Neural crest cell (in vitro differentiated cells): ENCODE measurements at regions not wholly inside any gene's neighbourhood (a gene's known extent, or its start where the extent isn't known, plus 50 kb on each side); places are given as distances from the start of the nearest gene placed in this dataset.
A peak's percentile ranks its signal among the peaks of the same experiment; 100 is the strongest.

Experiments
- DNase-seq: peaks from one replicate; pipeline ENCODE4 v3.0.0; 2021; ENCODE audit warnings: low read depth, mixed read lengths, low spot score
- H3K27ac Mint-ChIP-seq: one replicate; pipeline ENCODE4 v1.8.0; 2021; ENCODE audit warnings: mild to moderate bottlenecking, mixed read lengths; ENCODE audit not compliant: unreplicated experiment
- H3K27me3 Mint-ChIP-seq: 2 replicates; pipeline ENCODE4 v1.8.0; 2021; ENCODE audit warnings: low read depth, mild to moderate bottlenecking, mixed read lengths
- H3K36me3 Mint-ChIP-seq: 2 replicates; pipeline ENCODE4 v1.8.0; 2021; ENCODE audit warnings: low read depth, mild to moderate bottlenecking, mixed read lengths
- H3K4me1 Mint-ChIP-seq: 2 replicates; pipeline ENCODE4 v1.8.0; 2021; ENCODE audit warnings: mixed read lengths
- H3K4me3 Mint-ChIP-seq: one replicate; pipeline ENCODE4 v1.8.0; 2021; ENCODE audit warnings: mild to moderate bottlenecking, mixed read lengths
- H3K9me3 Mint-ChIP-seq: 2 replicates; pipeline ENCODE4 v1.8.0; 2021; ENCODE audit warnings: mixed read lengths
- TF ChIP-seq, protein P1 (sequence below): fragments of 200-600 bp; sonication (generic); conservative IDR thresholded peaks from 2 replicates; pipeline ENCODE4 v1.5.0; 2021; ENCODE audit warnings: antibody characterized with exemption, mild to moderate bottlenecking

DNA sequence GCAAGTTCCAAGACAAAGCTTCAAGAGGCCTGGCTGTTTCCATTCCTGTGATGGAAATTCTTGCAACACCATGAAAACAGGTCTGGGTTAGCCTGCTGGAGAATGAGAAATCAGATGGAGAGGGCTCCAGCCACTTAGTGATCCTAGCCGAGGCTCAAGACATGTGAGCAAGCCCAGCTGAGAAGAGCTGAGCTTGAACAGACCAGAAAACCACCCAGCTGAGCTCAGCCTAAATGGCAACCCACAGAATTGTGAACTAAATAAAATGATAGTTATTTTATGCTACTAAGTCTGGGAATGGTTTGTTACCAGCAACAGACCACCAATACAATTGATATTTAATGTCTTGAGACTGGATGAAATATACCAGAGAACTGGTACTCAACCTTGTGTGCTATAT is 494.5 kb downstream of the RMST start:
- Mint-ChIP-seq H3K36me3 (no peaks in the 10 kb centered on the region), H3K4me1 (no peaks in the 10 kb centered on the region), H3K4me3 (no peak overlapping the region), H3K27me3 (no peaks in the 10 kb centered on the region), H3K27ac (no peak overlapping the region), H3K9me3 (peaks cover 13% of the 10 kb centered on the region)
- no peak for DNase-seq
- TF ChIP-seq, protein P1, sequence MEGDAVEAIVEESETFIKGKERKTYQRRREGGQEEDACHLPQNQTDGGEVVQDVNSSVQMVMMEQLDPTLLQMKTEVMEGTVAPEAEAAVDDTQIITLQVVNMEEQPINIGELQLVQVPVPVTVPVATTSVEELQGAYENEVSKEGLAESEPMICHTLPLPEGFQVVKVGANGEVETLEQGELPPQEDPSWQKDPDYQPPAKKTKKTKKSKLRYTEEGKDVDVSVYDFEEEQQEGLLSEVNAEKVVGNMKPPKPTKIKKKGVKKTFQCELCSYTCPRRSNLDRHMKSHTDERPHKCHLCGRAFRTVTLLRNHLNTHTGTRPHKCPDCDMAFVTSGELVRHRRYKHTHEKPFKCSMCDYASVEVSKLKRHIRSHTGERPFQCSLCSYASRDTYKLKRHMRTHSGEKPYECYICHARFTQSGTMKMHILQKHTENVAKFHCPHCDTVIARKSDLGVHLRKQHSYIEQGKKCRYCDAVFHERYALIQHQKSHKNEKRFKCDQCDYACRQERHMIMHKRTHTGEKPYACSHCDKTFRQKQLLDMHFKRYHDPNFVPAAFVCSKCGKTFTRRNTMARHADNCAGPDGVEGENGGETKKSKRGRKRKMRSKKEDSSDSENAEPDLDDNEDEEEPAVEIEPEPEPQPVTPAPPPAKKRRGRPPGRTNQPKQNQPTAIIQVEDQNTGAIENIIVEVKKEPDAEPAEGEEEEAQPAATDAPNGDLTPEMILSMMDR = no peak

DNA sequence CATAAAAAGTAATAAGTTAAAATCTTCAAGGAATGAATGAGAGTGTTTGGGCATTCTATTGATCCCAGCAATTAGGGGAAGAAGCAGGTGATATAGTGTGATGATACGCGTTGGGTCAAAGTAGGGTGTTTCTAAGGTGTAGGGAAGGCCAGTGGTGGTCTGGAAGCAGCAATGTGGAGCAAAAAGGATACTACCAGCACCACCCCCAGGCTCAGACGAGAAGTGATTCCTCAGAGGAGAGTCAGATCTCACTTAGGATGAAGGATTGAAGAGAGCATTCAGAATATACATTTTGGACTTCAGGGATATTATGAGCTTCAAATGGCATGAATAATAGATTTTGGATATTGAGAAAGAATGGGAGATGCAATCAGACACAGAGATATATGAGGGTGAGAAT is 497.6 kb downstream of the RMST start:
- TF ChIP-seq, protein P1 = no peak
- Mint-ChIP-seq H3K4me1 (no peaks in the 10 kb centered on the region), H3K9me3 (peaks cover 8% of the 10 kb centered on the region), H3K36me3 (no peaks in the 10 kb centered on the region), H3K27me3 (no peaks in the 10 kb centered on the region), H3K4me3 (no peak overlapping the region), H3K27ac (no peak overlapping the region)
- no peak for DNase-seq

DNA sequence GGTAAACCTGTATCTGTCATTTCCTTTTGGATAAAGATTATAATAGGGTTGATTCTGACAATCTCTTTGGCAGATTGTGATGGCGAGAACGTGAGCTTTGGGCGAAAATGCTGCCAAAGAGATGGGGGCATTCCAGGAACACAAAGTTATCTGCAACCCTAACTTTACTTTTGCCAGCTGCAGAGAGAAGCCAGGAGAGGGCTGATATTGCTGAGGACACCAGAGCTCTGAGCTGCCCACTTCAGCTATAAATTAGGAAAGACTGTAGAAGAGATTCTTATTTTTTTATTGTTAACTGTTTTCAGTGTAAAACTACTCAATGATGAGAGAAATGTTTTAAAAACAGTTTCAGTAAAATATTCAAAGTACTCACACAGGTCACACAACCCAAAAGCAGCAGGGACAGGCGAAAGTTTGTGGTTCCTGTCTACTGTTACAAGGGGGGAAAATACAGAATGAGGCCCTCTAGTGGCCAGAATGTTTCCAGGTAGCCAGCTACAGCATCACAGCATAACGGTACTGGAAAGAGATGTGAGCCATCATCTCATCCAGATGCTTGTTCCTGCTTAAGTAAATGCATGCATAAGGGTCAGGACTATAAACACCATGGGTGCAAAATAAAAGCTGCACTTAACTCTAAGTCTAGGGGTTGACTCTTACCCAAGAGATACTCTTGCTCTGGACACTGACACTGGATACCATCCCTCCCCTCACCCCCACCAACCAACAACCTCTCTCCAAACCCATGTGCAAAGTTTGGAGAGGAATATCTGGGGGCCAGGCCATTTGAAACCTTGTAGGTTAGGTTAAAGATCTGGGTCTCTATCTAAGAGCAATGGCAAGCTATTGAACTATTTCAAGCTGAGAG is 498.4 kb downstream of the RMST start:
- TF ChIP-seq, protein P1 = peak; percentile 75
- no peaks in the 10 kb centered on the region for H3K27me3 Mint-ChIP-seq
- peaks cover 5% of the 10 kb centered on the region for H3K9me3 Mint-ChIP-seq
- peak; percentile 53 for DNase-seq
- no peak overlapping the region for H3K27ac Mint-ChIP-seq
- no peaks in the 10 kb centered on the region for H3K36me3 Mint-ChIP-seq
- H3K4me3 Mint-ChIP-seq = no peak overlapping the region
- H3K4me1 Mint-ChIP-seq = no peaks in the 10 kb centered on the region

DNA sequence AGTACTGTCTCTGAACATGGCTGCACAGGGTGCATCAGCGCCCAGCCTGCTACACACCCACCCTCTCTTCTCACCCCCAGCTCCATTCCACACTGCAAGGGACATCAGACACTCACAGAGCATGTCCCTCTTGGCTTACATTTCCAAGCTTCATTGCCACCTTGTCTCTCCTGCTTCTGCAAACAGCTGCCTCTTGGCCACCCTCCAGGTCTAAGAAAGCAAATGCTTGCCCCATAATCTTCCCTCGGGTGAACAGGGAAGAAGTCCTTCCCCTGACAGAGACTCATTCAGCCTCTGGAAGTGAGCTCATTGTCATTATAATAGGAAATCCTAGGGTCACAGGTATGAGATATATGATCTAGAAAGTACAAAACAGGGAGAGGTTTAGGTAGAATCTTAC is 505.2 kb downstream of the RMST start:
- Mint-ChIP-seq H3K27me3 (no peaks in the 10 kb centered on the region), H3K9me3 (no peaks in the 10 kb centered on the region), H3K27ac (no peak overlapping the region), H3K4me1 (no peaks in the 10 kb centered on the region), H3K36me3 (no peaks in the 10 kb centered on the region), H3K4me3 (no peak overlapping the region)
- TF ChIP-seq, protein P1 = no peak
- no peak for DNase-seq

DNA sequence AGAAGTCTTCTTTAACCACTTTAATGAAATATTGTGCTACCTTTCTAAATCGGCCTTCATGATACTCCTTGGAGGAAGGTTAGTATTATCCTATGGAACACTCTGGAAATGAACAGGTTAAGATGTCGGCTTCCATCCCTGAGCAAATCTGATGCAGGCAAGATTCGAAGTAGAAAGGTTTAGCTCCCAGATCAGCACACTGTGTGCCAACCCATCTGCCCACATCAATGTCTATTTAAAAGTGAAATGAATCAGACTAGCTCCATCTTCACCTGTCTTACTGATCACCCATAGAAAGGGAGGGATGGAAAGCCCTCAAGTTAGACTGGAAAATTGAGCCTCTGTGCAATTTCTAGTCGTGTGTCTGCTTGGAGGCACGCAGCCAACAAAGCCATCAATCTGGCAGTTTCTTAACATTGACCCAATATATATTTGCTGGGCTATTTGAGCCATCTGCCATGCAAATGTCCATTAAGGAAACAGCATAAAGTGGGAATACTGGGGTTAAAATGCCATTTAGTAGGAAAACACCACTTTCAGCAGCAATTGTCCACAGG is 506.1 kb downstream of the RMST start:
- H3K36me3 Mint-ChIP-seq = no peaks in the 10 kb centered on the region
- no peak overlapping the region for H3K4me3 Mint-ChIP-seq
- no peaks in the 10 kb centered on the region for H3K4me1 Mint-ChIP-seq
- no peaks in the 10 kb centered on the region for H3K9me3 Mint-ChIP-seq
- no peaks in the 10 kb centered on the region for H3K27me3 Mint-ChIP-seq
- no peak for DNase-seq
- TF ChIP-seq, protein P1 = no peak
- no peak overlapping the region for H3K27ac Mint-ChIP-seq
